HepG2 (cell line): ENCODE measurements at regions not wholly inside any gene's neighbourhood (a gene's known extent, or its start where the extent isn't known, plus 50 kb on each side); places are given as distances from the start of the nearest gene placed in this dataset.

Source experiments
- HIVEP1 ChIP-seq: sonication (generic); formaldehyde crosslinking; IDR thresholded peaks from 2 replicates; pipeline ENCODE4 v1.4.0; 2020; ENCODE audit warnings: mild to moderate bottlenecking, missing genetic modification reagents
- SP140L ChIP-seq: sonication (generic); formaldehyde crosslinking; IDR thresholded peaks from 2 replicates; pipeline ENCODE4 v1.4.0; 2020; ENCODE audit warnings: missing genetic modification reagents, borderline replicate concordance
- SRF ChIP-seq: IDR thresholded peaks from 2 replicates; pipeline ENCODE4 v1.6.1; 2011; ENCODE audit warnings: mild to moderate bottlenecking, low read depth, low read length, moderate library complexity
- SUZ12 ChIP-seq: fragments of 150-350 bp; IDR thresholded peaks from 2 replicates; pipeline ENCODE4 v1.6.1; 2014; ENCODE audit warnings: low read depth, low read length
- ZMYM3 ChIP-seq: sonication (generic); formaldehyde crosslinking; IDR thresholded peaks from 2 replicates; pipeline ENCODE4 v1.5.1; 2020; ENCODE audit warnings: mild to moderate bottlenecking, missing genetic modification reagents
- ZNF709 ChIP-seq: sonication (generic); formaldehyde crosslinking; IDR thresholded peaks from 2 replicates; pipeline ENCODE4 v1.5.0; 2020; ENCODE audit warnings: mild to moderate bottlenecking, missing genetic modification reagents
- ZNF777 ChIP-seq: sonication (generic); formaldehyde crosslinking; IDR thresholded peaks from 2 replicates; pipeline ENCODE4 v1.4.0; 2020; ENCODE audit warnings: missing genetic modification reagents
- TF ChIP-seq, protein P1 (sequence below): sonication (generic); formaldehyde crosslinking; IDR thresholded peaks from 2 replicates; pipeline ENCODE4 v1.9.0; 2021; ENCODE audit warnings: mild to moderate bottlenecking, missing genetic modification reagents
- TF ChIP-seq, protein P2 (sequence below): sonication (generic); formaldehyde crosslinking; IDR thresholded peaks from 2 replicates; pipeline ENCODE4 v1.4.0; 2020; ENCODE audit warnings: missing genetic modification reagents
- TF ChIP-seq, protein P3 (sequence below): sonication (generic); formaldehyde crosslinking; IDR thresholded peaks from 2 replicates; pipeline ENCODE4 v1.4.0; 2020; ENCODE audit warnings: low read depth, mild to moderate bottlenecking, missing genetic modification reagents

DNA sequence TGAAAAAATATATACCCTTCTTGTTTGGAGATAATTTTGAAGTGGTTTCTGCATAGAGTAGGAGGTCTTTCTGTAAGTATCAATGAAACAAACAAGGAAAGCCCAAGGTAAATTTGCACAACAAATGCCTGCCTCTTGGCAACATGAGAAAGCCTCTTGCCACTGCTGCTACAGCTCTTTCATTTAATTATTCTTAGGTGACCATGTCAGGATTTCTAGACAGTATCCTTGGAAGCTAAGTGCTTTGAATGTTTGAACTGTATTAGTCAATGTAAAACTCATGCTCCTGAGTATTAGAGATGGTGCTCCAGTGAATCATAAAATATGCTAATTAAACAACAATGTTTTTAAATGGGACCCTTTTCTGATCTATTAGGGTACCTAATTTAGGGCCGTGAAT lies 81.2 kb upstream of the ITGB1 start (continued):
- TF ChIP-seq, protein P1, sequence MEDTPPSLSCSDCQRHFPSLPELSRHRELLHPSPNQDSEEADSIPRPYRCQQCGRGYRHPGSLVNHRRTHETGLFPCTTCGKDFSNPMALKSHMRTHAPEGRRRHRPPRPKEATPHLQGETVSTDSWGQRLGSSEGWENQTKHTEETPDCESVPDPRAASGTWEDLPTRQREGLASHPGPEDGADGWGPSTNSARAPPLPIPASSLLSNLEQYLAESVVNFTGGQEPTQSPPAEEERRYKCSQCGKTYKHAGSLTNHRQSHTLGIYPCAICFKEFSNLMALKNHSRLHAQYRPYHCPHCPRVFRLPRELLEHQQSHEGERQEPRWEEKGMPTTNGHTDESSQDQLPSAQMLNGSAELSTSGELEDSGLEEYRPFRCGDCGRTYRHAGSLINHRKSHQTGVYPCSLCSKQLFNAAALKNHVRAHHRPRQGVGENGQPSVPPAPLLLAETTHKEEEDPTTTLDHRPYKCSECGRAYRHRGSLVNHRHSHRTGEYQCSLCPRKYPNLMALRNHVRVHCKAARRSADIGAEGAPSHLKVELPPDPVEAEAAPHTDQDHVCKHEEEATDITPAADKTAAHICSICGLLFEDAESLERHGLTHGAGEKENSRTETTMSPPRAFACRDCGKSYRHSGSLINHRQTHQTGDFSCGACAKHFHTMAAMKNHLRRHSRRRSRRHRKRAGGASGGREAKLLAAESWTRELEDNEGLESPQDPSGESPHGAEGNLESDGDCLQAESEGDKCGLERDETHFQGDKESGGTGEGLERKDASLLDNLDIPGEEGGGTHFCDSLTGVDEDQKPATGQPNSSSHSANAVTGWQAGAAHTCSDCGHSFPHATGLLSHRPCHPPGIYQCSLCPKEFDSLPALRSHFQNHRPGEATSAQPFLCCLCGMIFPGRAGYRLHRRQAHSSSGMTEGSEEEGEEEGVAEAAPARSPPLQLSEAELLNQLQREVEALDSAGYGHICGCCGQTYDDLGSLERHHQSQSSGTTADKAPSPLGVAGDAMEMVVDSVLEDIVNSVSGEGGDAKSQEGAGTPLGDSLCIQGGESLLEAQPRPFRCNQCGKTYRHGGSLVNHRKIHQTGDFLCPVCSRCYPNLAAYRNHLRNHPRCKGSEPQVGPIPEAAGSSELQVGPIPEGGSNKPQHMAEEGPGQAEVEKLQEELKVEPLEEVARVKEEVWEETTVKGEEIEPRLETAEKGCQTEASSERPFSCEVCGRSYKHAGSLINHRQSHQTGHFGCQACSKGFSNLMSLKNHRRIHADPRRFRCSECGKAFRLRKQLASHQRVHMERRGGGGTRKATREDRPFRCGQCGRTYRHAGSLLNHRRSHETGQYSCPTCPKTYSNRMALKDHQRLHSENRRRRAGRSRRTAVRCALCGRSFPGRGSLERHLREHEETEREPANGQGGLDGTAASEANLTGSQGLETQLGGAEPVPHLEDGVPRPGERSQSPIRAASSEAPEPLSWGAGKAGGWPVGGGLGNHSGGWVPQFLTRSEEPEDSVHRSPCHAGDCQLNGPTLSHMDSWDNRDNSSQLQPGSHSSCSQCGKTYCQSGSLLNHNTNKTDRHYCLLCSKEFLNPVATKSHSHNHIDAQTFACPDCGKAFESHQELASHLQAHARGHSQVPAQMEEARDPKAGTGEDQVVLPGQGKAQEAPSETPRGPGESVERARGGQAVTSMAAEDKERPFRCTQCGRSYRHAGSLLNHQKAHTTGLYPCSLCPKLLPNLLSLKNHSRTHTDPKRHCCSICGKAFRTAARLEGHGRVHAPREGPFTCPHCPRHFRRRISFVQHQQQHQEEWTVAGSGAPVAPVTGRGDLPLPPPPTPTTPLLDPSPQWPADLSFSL, result no peak
- no peak for TF ChIP-seq HIVEP1 (CRISPR knock-in tag)
- no peak for TF ChIP-seq SRF
- no peak for TF ChIP-seq SUZ12
- no peak for TF ChIP-seq ZNF709
- no peak for TF ChIP-seq ZMYM3 (CRISPR knock-in tag)
- TF ChIP-seq, protein P2, sequence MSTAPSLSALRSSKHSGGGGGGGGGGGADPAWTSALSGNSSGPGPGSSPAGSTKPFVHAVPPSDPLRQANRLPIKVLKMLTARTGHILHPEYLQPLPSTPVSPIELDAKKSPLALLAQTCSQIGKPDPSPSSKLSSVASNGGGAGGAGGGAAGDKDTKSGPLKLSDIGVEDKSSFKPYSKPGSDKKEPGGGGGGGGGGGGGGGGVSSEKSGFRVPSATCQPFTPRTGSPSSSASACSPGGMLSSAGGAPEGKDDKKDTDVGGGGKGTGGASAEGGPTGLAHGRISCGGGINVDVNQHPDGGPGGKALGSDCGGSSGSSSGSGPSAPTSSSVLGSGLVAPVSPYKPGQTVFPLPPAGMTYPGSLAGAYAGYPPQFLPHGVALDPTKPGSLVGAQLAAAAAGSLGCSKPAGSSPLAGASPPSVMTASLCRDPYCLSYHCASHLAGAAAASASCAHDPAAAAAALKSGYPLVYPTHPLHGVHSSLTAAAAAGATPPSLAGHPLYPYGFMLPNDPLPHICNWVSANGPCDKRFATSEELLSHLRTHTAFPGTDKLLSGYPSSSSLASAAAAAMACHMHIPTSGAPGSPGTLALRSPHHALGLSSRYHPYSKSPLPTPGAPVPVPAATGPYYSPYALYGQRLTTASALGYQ (CRISPR knock-in tag), result no peak
- no peak for TF ChIP-seq ZNF777 (CRISPR knock-in tag)
- TF ChIP-seq, protein P3, sequence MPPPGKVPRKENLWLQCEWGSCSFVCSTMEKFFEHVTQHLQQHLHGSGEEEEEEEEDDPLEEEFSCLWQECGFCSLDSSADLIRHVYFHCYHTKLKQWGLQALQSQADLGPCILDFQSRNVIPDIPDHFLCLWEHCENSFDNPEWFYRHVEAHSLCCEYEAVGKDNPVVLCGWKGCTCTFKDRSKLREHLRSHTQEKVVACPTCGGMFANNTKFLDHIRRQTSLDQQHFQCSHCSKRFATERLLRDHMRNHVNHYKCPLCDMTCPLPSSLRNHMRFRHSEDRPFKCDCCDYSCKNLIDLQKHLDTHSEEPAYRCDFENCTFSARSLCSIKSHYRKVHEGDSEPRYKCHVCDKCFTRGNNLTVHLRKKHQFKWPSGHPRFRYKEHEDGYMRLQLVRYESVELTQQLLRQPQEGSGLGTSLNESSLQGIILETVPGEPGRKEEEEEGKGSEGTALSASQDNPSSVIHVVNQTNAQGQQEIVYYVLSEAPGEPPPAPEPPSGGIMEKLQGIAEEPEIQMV (CRISPR knock-in tag), result no peak
- TF ChIP-seq SP140L (CRISPR knock-in tag), result no peak
